ENCODE measurements at regions not wholly inside any gene's neighbourhood (a gene's known extent, or its start where the extent isn't known, plus 50 kb on each side); places are given as distances from the start of the nearest gene placed in this dataset.
"Not testable (repeated sequence)": the region's sequence is repeated elsewhere in the genome, so short reads cannot be mapped to it uniquely, and the experiment has no call there.

GRCh38 chr9:25206027-25206426, 472.2 kb downstream of the TUSC1 start:
- TF ChIP-seq CTCF (IDR thresholded peaks at IDR 0.05; ENCODE audit: low read depth, low read length, missing control alignments) = no peak
- no peak for DNase-seq (ENCODE audit: low read depth)
- in situ Hi-C loops (cut with HindIII; ENCODE audit: low sequenced_read_pairs) = no loop called here
- H3K4me3 ChIP-seq (ENCODE audit: low read depth, low read length) = no peak overlapping the region

GRCh38 chr9:25205285-25205684, 473.0 kb downstream of the TUSC1 start:
- no peak for TF ChIP-seq CTCF (IDR thresholded peaks at IDR 0.05; ENCODE audit: low read depth, low read length, missing control alignments)
- H3K4me3 ChIP-seq (ENCODE audit: low read depth, low read length) = no peak overlapping the region
- in situ Hi-C loops (cut with HindIII; ENCODE audit: low sequenced_read_pairs) = no loop called here
- no peak for DNase-seq (ENCODE audit: low read depth)

- in situ Hi-C loops (cut with HindIII; ENCODE audit: low sequenced_read_pairs) = no loop called here
- DNase-seq (ENCODE audit: low read depth) = no peak
- TF ChIP-seq CTCF (IDR thresholded peaks at IDR 0.05; ENCODE audit: low read depth, low read length, missing control alignments) = no peak
- H3K4me3 ChIP-seq (ENCODE audit: low read depth, low read length) = no peak overlapping the region
Observed at GRCh38 chr9:25177858-25178257, 500.4 kb downstream of the TUSC1 start.

GRCh38 chr9:25129537-25129936, 548.7 kb downstream of the TUSC1 start:
- no peak for DNase-seq (ENCODE audit: low read depth)
- H3K4me3 ChIP-seq (ENCODE audit: low read depth, low read length) = no peak overlapping the region
- in situ Hi-C loops (cut with HindIII; ENCODE audit: low sequenced_read_pairs) = no loop called here
- no peak for TF ChIP-seq CTCF (IDR thresholded peaks at IDR 0.05; ENCODE audit: low read depth, low read length, missing control alignments)

- no peak for DNase-seq (ENCODE audit: low read depth)
- in situ Hi-C loops (cut with HindIII; ENCODE audit: low sequenced_read_pairs) = no loop called here
- no peak overlapping the region for H3K4me3 ChIP-seq (ENCODE audit: low read depth, low read length)
- TF ChIP-seq CTCF (IDR thresholded peaks at IDR 0.05; ENCODE audit: low read depth, low read length, missing control alignments) = no peak
Observed at GRCh38 chr9:25121811-25122210, 556.4 kb downstream of the TUSC1 start.

- no peak for DNase-seq (ENCODE audit: low read depth)
- no peak for TF ChIP-seq CTCF (IDR thresholded peaks at IDR 0.05; ENCODE audit: low read depth, low read length, missing control alignments)
- H3K4me3 ChIP-seq (ENCODE audit: low read depth, low read length) = no peak overlapping the region
- in situ Hi-C loops (cut with HindIII; ENCODE audit: low sequenced_read_pairs) = no loop called here
Observed at GRCh38 chr9:25119041-25119440, 559.2 kb downstream of the TUSC1 start.

GRCh38 chr9:25117791-25118190, 560.5 kb downstream of the TUSC1 start:
- DNase-seq (ENCODE audit: low read depth) = no peak
- TF ChIP-seq CTCF (IDR thresholded peaks at IDR 0.05; ENCODE audit: low read depth, low read length, missing control alignments) = no peak
- in situ Hi-C loops (cut with HindIII; ENCODE audit: low sequenced_read_pairs) = no loop called here
- no peak overlapping the region for H3K4me3 ChIP-seq (ENCODE audit: low read depth, low read length)

- in situ Hi-C loops (cut with HindIII; ENCODE audit: low sequenced_read_pairs); H3K4me3 ChIP-seq (ENCODE audit: low read depth, low read length); DNase-seq (ENCODE audit: low read depth): not testable (repeated sequence)
Observed at GRCh38 chr9:25102204-25102603, 556.5 kb upstream of the IZUMO3 start.

Data from astrocyte of the cerebellum (primary cell).